HPDE6-E6E7 (cell line): ENCODE measurements at regions not wholly inside any gene's neighbourhood (a gene's known extent, or its start where the extent isn't known, plus 50 kb on each side); places are given as distances from the start of the nearest gene placed in this dataset.

Experiments
- DNase-seq: peaks from one replicate; pipeline ENCODE4 v3.0.0; 2011; ENCODE audit warnings: missing footprints; ENCODE audit errors: extremely low spot score

DNA sequence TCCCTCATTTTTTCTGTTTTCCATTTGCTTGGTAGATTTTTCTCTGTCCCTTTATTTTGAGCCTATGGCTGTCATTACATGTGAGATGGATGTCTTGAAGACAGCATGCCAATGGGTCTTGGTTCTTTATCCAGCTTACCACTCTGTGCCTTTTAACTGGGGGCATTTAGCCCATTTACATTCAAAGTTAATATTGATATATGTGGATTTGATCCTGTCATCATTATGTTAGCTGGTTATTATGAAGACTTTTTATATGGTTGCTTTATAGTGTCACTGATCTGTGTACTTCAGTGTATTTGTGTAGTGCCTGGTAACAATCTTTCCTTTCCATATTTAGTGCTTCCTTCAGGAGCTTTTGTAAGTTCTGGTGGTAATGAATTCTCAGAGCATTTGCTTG is 89.3 kb upstream of the UNC5B start:
- DNase-seq, result no peak

DNA sequence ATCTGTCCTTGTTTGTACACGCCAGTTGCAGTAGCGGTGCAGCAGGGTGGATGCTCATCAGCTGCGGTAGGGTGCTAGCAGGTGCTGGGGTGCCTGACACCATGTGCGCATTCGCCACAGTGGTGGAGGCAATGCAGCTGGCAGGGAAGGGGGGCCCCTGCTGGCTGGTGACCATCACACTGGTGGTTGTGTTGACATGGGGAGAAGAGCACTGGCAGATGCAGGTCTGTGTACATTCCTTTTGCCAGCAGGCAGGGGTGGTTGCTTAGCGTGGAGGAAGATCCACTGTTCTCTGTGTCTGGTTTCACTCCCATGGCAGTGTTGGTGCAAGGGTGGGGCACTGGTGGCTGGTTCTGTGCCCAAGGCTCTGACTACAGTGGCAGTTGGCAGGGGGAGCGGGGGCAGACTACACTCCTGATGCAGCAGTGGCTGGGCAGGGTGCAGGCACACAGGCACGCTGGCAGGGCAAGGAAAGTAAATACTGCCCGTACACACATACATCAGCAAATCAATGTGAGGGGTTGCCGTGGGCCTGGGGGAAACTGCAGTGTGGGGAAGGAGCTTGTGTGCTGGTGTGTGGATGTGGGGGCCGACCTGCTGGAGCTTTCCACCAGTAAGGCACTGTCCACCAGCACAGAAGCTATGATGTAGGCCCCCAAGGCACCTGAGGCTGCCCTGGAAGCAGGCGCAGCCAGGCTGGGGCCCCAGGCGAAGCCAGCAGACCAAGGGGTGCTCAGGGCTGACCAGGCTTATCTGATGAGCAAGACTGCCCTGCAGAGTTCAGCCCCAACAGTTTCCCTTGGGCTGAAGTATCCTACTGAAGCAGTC is 87.2 kb upstream of the UNC5B start:
- DNase-seq, result no peak

DNA sequence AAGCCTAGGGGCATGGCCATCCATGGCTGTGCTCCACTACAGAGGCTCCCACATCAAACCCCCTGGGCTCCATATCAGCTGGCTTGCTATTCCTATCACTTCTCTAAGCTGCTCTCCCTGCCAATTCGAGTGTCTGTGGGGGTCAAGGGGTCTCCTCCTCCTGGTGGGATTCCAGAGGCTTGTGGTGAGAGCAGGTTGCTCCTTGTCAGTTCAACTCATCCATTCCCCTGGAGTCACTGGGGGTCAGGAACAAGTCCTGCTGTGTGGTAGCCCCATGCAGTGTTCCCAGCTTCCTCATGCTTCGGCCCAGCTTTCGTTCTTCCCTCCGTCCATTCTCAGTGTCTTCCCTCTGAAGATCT is 86.6 kb upstream of the UNC5B start:
- DNase-seq, result no peak

DNA sequence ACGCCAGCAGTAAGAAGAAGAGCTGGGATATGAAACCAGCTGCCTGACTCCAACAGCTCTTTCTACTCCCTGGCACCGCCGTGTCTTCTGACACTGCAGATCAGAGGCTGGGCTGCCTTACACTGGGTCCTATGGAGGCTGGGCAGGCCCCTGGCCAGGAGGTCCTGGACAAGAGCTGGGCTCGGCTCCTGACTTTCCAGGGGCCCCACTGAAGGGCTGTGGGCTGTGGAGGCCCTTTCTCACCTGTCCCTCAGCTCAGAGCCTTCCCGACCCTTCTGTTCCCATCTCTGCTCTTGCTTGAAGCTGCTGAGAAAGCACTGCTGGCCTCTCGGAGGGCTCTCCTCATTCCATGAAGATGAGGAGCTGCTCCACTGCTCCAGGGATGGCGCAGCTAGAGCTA is 85.9 kb upstream of the UNC5B start:
- DNase-seq, result no peak

DNA sequence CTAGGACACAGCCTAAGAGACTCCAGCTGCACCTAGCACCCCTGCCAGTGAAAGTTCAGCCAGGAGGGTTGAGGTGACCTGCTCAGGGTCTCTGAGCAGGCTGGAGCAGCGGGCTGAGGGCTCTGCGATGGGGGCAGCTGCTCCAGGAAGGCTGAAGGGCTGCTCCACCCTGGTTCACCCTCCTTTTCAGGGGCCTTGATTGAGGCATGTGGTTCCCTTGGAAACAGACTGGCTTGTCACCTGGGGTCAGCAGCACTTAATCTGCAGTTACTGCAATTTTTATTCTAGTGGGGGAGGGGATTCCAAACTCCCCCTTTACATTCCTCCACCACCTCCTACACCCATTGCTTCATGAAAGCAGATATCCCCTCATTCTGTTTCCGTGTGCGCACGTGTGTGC is 85.3 kb upstream of the UNC5B start:
- DNase-seq, result no peak

DNA sequence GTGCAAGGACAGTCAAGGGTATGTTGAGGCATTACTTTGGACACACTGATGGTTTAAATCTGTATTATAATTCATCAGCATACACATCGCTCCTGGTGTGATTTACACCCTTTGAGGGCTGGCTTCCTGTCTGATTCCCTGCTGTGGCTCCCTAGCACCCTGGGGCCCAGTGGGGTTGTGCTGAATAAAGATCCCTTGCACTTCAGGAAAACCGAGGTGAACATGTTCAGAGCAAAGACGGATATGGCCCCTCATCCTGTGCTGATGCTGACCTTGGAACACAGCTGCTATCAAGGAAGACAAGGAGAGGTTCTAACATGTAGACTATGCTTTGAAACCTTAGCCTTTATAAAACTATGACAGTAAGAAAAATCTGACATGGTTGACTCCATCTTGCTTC is 84.6 kb upstream of the UNC5B start:
- no peak for DNase-seq

DNA sequence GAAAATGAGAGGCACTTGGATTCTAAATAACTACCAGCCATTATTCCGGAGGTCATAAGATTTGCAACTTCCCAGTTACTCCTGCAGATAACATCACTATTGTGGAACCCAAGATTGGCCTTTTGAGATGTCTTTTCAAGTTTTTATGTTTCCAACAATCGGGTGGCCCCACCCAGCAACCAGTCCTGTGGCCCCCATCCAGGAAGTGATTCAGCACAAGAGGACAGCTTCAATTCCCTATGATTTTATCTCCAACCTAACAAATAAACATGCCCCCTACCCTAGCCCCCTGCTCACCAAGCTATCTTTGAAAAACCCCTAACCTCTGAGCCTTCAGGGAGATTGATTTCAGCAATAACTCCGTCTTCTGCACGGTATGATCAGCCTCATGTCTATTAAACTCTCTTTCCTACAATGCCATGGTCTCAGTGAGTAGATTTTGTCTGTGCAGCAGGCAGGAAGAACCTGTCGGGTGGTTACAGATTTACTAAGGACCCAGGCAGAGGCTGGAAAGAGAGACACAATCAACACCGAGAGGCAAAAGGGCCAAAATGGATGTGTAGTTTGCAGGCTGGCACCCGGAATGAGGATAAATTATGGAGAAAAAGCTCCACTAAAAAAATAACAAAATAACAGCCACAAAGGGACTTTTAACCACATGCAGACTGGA is 83.9 kb upstream of the UNC5B start:
- no peak for DNase-seq

DNA sequence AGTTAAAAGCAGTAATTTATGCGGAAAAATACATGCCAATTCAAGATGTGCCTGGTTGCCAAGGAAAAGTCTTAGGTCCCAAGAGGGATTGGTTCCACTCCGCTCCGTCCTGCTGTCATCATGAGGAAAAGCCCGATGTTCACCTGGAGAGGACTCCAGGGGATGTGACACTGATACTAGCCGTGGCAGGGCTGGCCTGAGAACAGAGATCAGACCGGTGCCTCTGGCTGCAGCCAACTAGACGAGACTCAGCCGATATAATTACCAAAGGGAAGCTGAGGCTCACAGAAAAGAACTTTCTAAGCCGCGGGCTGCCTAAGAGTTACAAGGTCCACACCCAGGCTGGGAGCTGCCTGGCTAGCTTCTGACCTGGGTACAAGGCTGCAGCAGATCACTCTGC is 81.3 kb upstream of the UNC5B start:
- no peak for DNase-seq

DNA sequence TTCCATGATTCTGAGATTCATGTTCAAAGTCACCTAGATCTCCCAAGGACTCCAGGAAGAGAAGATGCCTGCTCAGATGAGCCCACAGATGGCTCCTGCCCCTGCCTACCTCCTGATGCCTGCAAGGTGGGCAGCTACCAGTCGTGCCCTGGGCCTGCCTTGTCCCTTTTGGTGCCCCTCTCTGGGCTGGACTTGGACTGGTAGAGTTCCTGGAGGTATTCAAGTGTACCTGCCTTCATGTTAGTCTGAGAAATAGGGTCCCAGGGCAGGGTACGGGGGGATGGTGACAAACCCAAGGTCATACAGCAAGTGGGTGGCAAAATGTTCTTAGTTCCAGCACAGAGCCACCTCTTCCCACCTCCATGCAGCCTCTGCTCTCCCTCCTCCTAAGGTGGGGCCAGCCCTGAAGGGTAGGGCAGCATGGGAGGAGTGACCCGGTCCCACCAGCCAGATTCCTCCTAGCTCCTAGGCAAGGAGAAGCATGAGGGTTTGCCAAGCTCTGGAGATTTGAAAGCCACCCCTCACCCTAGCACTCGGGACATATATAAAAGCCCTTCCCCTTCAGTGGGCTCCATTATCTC is 80.8 kb upstream of the UNC5B start:
- no peak for DNase-seq

DNA sequence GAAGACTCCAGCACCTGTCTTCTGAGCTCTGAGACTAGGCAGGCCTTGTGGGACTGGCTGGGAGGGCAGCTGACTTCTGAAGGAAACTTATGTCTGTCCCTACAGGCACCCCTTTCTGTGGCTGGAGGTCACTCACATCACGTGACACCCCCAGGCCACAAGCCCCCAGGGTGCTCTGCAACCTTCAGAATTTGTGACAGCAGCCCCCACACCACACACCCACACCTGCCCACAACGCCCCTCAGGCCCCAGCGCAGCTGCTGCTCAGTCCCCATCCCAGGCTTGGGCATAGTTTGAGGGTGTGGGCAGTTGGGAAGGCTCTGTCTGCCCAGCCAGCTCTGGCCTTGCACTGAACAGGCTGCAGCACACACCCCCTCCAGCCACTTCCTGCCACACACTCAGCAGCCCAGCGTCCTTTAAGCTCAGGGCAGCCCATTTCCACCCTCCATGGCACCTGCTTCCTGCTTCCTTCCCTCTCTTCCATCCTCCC is 80.0 kb upstream of the UNC5B start:
- DNase-seq, result no peak

DNA sequence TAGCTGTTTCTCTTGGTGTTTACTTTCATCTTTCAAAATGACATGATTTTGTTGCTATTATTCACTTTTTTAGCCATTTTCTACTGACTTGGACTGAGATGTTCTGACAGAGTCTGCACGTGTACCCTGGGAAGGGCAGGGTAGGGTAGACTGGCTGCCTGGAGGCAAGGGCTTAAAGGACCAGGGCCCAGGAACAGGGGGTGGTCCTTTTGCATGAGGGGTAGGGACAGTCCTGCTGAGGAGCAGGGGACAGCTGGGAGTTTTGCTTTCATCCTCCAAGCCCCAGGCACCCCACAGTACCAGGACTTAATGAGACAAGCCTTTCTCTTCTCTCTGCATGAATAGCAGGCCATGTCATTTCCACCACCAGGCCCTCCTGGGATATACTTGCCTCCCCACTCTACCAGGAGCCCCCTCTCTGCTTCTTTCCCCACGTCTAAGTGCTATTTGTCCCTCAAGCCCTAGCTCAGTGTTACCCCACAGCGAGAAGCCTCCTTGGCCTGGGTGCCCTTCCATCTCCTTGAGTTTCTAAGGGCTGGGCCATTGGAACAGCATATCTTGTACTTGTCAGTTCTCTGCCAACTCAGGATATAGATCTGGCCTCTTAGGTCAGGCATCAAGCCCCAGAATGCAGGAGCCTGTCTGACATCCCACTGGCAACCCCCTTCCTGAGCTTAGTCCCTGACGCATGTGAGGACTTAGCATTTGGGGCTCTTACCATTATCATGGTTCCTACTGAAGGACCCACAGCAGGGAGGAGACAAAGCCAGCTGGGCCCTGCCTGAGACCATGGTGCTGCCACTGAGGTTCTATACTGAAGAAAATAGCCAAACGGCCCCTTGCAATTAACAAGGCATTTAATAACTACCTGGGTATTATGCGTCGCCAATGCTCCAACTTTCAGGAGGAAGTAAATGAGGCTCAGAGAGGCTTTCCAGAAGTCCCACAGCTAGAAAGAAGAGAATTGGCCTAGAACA is 78.4 kb upstream of the UNC5B start:
- DNase-seq, result no peak

DNA sequence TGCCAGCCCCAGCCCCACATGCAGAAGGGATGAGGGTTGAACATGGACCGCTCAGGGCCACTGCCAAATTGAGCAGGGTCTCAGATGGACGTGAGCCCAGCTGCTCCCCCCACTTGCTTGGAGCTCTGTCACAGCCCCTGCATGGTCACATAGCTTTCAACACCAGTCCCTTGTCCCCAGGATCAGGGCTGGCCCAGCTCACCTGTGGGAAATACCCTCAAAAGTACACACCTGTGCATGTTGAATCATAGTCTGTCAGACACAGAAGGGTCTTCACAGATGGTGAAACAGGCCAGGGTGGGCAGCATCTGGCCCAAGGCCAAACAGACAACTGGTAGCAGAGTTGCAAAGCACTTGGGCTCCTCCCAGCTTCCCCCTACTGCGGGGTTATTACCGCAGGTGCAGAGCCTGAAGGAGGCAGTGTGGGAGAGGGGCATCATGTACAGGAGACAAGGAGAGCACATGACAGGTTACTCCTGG is 77.6 kb upstream of the UNC5B start:
- no peak for DNase-seq

DNA sequence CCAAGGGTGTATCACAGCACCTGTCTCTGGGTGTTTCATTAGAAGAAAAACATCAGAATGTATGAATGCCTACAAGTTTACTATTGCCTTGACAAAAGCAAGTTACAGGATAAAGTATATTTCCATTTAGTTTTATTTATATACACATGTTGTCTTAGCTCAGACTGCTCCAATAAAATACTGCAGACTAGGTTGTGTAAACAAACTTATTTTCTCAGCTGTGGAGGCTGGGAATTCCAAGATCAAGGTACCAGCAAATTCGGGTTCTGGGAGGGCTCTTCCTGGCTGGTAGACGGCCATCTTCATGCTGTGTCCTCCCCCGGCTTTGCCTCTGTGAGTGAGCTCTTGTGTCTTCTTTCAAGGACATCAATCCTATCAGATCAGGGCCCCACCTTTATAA is 77.1 kb upstream of the UNC5B start:
- DNase-seq, result no peak

DNA sequence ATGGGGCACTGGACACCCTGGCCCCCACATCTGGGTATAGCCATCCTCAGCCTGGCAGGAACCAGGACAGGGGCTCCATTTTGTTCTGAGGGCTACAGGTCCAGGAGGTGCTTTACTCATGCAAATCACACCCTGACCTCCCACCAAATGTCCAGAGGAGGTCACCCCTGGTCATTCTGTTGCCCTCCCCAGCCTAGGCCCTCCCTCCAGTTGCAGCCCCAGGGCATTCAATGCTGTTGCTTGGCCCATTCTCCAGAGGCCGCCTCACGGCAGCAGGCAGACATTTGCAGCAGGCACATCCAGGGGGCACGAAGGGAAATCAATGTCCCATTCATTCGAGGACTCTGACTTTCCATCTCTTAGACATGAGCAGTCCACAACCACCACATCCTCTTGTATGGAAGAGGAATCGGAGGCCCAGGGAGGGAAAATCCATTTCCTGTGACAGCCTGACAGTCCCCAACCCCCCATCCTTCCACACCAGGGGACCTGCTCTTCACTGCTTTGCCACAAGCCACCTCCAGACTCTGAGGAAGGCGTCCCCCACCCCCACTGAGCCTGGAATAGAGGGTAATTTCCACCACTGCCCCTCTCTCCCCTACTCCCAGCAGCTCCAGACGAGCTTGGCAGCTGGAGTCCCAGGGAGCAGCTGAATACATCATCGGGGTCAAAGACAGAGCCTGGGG is 76.2 kb upstream of the UNC5B start:
- DNase-seq, result no peak

DNA sequence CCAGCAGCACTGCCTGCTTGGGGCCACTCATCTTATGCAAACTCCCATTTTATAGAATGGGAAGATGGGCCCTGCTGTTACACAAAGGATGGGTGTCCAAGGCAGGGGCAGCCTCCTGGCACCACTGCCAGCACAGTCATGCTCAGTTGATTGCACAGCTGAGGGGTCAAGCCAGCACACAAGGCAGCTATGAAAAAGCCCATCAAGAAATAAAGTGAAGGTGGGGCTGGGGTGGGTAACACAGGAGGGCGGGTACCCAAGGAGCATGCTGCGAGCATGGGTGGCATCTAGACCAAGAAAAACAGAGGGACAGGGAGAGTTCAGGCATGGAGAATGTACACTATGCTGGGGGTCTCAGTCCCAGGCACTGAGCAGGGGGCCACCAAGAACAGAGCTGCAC is 74.7 kb upstream of the UNC5B start:
- no peak for DNase-seq

DNA sequence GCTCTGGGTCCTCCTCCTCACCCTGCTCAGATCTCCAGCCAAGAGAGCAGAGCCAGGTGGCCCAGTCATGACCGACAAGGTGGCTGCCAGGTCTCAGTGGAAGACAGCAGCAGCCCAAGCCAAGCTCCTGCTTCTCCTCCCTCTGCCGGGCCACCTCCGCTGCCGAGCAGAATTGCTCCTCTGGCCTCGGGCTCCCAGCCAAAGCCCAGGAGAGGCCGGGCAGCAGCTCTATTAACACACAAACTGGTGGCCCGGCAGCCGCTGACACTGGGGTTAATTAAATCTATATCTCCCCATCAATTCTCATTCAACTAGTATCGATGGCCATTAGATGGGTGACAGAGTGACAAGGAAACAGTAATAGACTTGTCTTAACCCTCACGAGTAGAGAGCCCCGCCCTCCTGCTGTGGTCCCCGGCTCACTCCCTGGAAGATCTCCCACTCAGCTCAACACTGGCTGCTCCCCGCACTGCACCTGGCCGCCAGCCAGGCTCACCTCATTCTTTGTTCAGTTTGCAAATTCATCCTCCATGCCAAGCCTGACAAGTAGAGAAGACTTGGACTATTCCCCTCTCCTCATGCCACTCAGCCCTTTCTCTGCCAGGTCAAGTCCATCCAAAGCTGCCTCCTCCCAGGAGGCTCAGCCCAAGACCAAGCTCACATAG is 74.1 kb upstream of the UNC5B start:
- DNase-seq, result no peak

DNA sequence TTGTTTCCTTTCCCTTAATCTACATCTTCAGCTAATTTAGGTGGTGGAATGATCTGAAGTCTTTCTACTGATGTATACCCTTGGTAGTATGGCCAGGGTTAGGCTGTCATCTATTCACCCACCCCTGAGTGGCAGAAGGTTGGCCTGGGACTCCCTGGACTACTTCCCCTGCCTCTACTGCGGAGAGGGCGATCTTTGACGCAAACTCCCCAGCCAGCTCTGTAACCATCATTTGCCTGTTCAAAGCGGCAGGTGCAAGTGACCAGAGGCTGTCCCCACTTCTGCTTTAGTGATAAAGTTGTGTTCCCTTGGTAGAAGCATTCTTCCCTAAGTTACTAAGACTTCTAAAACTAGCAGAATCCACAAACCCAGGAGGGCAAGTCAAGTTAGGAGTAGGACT is 70.8 kb upstream of the UNC5B start:
- DNase-seq, result no peak

DNA sequence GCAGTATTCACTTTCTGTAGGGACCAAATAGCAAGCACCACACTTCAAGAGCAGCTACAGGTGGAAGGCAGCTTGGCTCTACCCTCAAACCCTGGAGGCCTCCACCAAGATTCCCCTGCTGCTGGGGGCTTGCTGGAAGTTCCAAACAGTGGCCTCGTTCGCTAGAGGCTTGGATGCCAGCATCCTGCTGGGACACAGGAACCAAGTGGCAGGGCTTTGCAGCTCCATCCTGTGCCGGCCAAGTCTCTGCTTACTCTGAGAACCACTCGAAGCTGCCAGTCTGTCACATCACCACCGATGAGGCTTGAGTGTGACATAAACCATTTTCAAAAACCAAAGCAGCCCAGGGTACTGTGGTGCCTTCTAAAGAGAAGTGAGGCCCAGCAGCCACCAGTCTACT is 69.2 kb upstream of the UNC5B start:
- no peak for DNase-seq

DNA sequence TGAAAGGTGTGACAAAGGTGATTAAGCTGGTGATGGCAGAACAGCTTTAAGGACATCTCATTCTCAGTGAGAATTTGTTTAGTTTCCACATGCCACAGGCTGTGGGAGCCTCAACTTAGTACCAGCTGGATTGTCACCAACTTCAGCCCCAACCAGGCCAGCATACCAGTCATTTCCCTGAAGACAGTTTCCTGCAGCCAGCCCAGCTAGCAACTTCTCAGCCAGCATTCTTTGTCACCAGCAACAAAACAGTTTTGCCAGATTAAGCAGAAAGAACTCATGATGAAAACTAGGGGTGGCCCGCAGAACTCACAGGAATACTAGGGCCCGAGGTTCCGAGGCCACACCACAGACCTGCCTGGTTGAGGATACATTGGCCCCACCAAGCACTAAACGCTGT is 68.8 kb upstream of the UNC5B start:
- no peak for DNase-seq

DNA sequence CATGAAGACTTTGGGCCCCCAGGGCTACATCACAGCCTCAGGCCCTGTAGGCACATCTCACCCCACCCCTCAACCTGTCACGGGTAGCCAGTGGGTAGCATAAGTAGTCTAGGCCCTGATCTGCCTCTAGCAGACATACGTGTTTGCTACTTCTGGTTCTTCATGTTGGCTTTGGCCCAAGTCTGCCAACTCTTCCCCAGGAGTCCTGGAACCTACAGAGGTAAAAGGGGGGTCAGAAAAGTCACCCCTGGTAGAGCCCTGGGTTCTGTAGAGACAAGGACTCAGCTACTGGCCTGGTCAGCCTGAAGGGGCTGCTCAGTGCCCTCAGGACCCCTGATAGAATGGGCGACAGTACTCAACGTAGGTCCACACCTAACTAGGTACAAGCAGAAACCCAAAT is 67.5 kb upstream of the UNC5B start:
- no peak for DNase-seq
